ENCODE measurements at regions not wholly inside any gene's neighbourhood (a gene's known extent, or its start where the extent isn't known, plus 50 kb on each side); places are given as distances from the start of the nearest gene placed in this dataset.
"Not testable (repeated sequence)": the region's sequence is repeated elsewhere in the genome, so short reads cannot be mapped to it uniquely, and the experiment has no call there.

DNA sequence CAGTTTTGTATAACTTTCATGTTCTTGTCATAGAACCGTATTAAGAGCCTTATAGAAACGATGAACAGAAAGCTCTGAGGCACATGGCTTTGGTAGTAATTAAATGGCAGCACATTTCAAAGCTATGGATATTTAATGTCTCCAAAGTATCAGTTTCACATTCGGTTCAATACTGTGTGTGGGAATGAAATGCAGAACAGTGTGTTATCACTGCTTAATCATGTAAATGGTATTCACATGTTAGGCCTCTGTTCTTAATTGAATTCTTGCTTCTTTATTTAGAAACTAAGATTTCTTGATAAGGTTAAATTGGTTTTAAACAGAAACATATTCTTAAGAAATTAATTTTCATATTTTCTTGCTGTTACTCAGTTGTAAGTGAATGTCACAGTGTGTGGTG, 701.0 kb upstream of the PITX2 start:
- no peak overlapping the region for H3K4me3 Mint-ChIP-seq (ENCODE audit: unreplicated experiment)
- H3K4me1 Mint-ChIP-seq (ENCODE audit: unreplicated experiment) = no peaks in the 10 kb centered on the region
- no peaks in the 10 kb centered on the region for H3K36me3 Mint-ChIP-seq (ENCODE audit: low read depth, unreplicated experiment)
- DNase-seq (ENCODE audit: low spot score) = no peak
- TF ChIP-seq, protein P1, sequence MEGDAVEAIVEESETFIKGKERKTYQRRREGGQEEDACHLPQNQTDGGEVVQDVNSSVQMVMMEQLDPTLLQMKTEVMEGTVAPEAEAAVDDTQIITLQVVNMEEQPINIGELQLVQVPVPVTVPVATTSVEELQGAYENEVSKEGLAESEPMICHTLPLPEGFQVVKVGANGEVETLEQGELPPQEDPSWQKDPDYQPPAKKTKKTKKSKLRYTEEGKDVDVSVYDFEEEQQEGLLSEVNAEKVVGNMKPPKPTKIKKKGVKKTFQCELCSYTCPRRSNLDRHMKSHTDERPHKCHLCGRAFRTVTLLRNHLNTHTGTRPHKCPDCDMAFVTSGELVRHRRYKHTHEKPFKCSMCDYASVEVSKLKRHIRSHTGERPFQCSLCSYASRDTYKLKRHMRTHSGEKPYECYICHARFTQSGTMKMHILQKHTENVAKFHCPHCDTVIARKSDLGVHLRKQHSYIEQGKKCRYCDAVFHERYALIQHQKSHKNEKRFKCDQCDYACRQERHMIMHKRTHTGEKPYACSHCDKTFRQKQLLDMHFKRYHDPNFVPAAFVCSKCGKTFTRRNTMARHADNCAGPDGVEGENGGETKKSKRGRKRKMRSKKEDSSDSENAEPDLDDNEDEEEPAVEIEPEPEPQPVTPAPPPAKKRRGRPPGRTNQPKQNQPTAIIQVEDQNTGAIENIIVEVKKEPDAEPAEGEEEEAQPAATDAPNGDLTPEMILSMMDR (IDR thresholded peaks at IDR 0.05; ENCODE audit: unreplicated experiment) = no peak
- no peaks in the 10 kb centered on the region for H3K9me3 Mint-ChIP-seq (ENCODE audit: unreplicated experiment)
- H3K27me3 Mint-ChIP-seq (ENCODE audit: unreplicated experiment) = no peaks in the 10 kb centered on the region
- H3K27ac Mint-ChIP-seq (ENCODE audit: unreplicated experiment) = no peak overlapping the region

DNA sequence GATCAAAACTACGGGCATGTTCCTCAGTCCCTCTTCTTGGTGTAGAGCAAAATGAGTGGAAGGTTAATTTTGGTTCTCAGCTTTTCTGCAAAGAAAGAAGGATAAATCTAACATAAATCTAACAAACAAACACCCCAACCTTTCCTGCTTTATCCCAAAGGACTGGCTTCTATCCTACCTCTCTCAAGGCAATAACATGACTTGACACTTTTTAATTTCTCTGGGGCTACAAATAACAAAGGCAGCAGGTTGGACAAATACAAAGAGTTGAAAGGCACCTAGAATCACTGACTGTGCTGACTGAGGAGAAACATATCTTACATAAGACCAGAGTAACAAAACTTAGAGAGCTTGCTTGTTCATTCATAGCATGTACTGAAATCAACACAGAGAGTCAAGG, 703.6 kb upstream of the PITX2 start:
- H3K4me3 Mint-ChIP-seq (ENCODE audit: unreplicated experiment) = no peak overlapping the region
- no peaks in the 10 kb centered on the region for H3K27me3 Mint-ChIP-seq (ENCODE audit: unreplicated experiment)
- TF ChIP-seq, protein P1 (IDR thresholded peaks at IDR 0.05; ENCODE audit: unreplicated experiment) = no peak
- no peak overlapping the region for H3K27ac Mint-ChIP-seq (ENCODE audit: unreplicated experiment)
- no peak for DNase-seq (ENCODE audit: low spot score)
- no peaks in the 10 kb centered on the region for H3K9me3 Mint-ChIP-seq (ENCODE audit: unreplicated experiment)
- no peaks in the 10 kb centered on the region for H3K4me1 Mint-ChIP-seq (ENCODE audit: unreplicated experiment)
- H3K36me3 Mint-ChIP-seq (ENCODE audit: low read depth, unreplicated experiment) = no peaks in the 10 kb centered on the region

DNA sequence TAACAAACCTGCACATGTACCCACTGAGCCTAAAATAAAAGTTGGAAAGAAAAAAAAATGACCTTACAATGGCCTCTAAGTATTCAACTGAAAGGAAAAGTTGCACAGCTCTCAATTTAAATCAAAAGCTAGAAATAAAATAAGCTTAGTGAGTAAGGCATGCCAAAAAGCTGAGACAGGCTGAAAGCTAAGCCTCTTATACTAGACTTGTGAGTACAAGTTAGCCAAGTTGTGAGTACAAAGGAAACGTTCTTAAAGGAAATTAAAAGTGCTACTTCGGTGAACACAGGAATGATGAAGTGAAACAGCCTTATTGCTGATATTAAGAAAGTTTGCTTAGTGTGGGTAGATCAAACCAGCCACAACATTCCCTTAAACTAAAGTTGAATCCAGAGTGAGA, 707.9 kb upstream of the PITX2 start:
- Mint-ChIP-seq H3K9me3 (ENCODE audit: unreplicated experiment) (no peaks in the 10 kb centered on the region), H3K4me1 (ENCODE audit: unreplicated experiment) (no peaks in the 10 kb centered on the region), H3K4me3 (ENCODE audit: unreplicated experiment) (no peak overlapping the region), H3K36me3 (ENCODE audit: low read depth, unreplicated experiment) (no peaks in the 10 kb centered on the region), H3K27ac (ENCODE audit: unreplicated experiment) (no peak overlapping the region), H3K27me3 (ENCODE audit: unreplicated experiment) (no peaks in the 10 kb centered on the region)
- TF ChIP-seq, protein P1 (IDR thresholded peaks at IDR 0.05; ENCODE audit: unreplicated experiment) = no peak
- DNase-seq (ENCODE audit: low spot score) = no peak

DNA sequence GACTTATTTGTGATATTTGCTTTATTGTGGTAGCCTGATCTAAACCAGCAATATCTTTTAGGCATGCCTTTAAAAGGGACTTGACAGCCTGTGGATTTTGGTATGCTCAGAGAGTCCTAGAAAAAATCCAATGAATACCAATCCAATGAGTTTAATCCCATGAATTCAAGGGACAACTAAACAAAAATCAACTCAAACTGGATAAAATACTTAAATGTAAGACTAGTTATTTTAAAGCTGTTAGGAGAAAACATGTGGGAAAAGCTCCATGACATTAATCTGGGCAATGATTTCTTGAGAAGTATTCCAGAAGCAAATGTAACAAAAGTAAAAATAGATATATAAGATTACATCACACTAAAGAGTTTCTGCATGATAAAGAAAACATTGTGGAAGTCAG, 711.5 kb upstream of the PITX2 start:
- H3K36me3 Mint-ChIP-seq (ENCODE audit: low read depth, unreplicated experiment) = no peaks in the 10 kb centered on the region
- H3K27ac Mint-ChIP-seq (ENCODE audit: unreplicated experiment) = no peak overlapping the region

DNA sequence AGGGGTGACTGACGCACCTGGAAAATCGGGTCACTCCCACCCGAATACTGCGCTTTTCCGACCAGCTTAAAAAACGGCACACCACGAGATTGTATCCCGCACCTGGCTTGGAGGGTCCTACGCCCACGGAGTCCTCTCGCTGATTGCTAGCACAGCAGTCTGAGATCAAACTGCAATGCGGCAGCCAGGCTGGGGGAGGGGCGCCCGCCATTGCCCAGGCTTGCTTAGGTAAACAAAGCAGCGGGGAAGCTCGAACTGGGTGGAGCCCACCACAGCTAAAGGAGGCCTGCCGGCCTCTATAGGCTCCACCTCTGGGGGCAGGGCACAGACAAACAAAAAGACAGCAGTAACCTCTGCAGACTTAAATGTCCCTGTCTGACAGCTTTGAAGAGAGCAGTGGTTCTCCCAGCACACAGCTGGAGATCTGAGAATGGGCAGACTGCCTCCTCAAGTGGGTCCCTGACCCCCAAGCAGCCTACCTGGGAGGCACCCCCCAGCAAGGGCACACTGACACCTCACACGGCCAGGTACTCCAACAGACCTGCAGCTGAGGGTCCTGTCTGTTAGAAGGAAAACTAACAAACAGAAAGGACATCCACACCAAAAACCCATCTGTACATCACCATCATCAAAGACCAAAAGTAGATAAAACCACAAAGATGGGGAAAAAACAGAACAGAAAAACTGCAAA, 714.5 kb upstream of the PITX2 start:
- not testable (repeated sequence) for H3K27me3 Mint-ChIP-seq (ENCODE audit: unreplicated experiment); H3K4me3 Mint-ChIP-seq (ENCODE audit: unreplicated experiment); DNase-seq (ENCODE audit: low spot score); H3K9me3 Mint-ChIP-seq (ENCODE audit: unreplicated experiment); H3K27ac Mint-ChIP-seq (ENCODE audit: unreplicated experiment); H3K36me3 Mint-ChIP-seq (ENCODE audit: low read depth, unreplicated experiment); H3K4me1 Mint-ChIP-seq (ENCODE audit: unreplicated experiment)

More for the DNA sequence above, 711.5 kb upstream of the PITX2 start:
- DNase-seq (ENCODE audit: low spot score) = no peak
- TF ChIP-seq, protein P1 (IDR thresholded peaks at IDR 0.05; ENCODE audit: unreplicated experiment) = no peak
- Mint-ChIP-seq H3K4me1 (ENCODE audit: unreplicated experiment) (no peaks in the 10 kb centered on the region), H3K4me3 (ENCODE audit: unreplicated experiment) (no peak overlapping the region), H3K9me3 (ENCODE audit: unreplicated experiment) (no peaks in the 10 kb centered on the region), H3K27me3 (ENCODE audit: unreplicated experiment) (no peaks in the 10 kb centered on the region)
